Neural cell (in vitro differentiated cells): ENCODE measurements at regions not wholly inside any gene's neighbourhood (a gene's known extent, or its start where the extent isn't known, plus 50 kb on each side); places are given as distances from the start of the nearest gene placed in this dataset.

Source experiments
- H2AFZ ChIP-seq: fragments of 200-600, 300-800 bp; sonication (generic), shearing (Covaris generic); 2 replicates; pipeline ENCODE4 v1.6.0; 2014; ENCODE audit warnings: low read depth, mild to moderate bottlenecking, antibody characterized with exemption, low read length, moderate library complexity
- H3F3A ChIP-seq: fragments of 200-600 bp; shearing (Covaris generic); 2 replicates; pipeline ENCODE4 v1.6.1; 2016; ENCODE audit warnings: mild to moderate bottlenecking, moderate library complexity, mixed read lengths, antibody characterized with exemption, low read length; ENCODE audit not compliant: insufficient read depth, poor library complexity, severe bottlenecking
- H3K27ac ChIP-seq: fragments of 200-600, 300-800 bp; sonication (generic), shearing (Covaris generic); 2 replicates; pipeline ENCODE4 v1.5.1; 2014; ENCODE audit warnings: mild to moderate bottlenecking, low read length, moderate library complexity
- H3K27me3 ChIP-seq: fragments of 300-800, 200-600 bp; sonication (generic), shearing (Covaris generic); 2 replicates; pipeline ENCODE4 v1.6.0; 2014; ENCODE audit warnings: mild to moderate bottlenecking, low read depth, low read length, moderate library complexity; ENCODE audit not compliant: insufficient read depth
- H3K36me3 ChIP-seq: fragments of 300-800, 200-600 bp; sonication (generic), shearing (Covaris generic); 2 replicates; pipeline ENCODE4 v1.5.1; 2014; ENCODE audit warnings: mild to moderate bottlenecking, antibody characterized with exemption, low read length, moderate library complexity; ENCODE audit not compliant: insufficient read depth
- H3K4me2 ChIP-seq: fragments of 300-800, 200-600 bp; sonication (generic), shearing (Covaris generic); 2 replicates; pipeline ENCODE4 v1.6.0; 2014; ENCODE audit warnings: mild to moderate bottlenecking, low read length
- H3K4me3 ChIP-seq: fragments of 300-800, 200-600 bp; sonication (generic), shearing (Covaris generic); 2 replicates; pipeline ENCODE4 v1.5.1; 2014; ENCODE audit warnings: mild to moderate bottlenecking, low read length, moderate library complexity
- H3K79me2 ChIP-seq: fragments of 200-600 bp; shearing (Covaris generic); replicated peaks from 2 replicates; pipeline ENCODE4 v1.6.0; 2014; ENCODE audit warnings: mild to moderate bottlenecking, low read length, moderate library complexity; ENCODE audit not compliant: insufficient read depth
- H3K9ac ChIP-seq: fragments of 300-800, 200-600 bp; sonication (generic), shearing (Covaris generic); 2 replicates; pipeline ENCODE4 v1.6.1; 2016; ENCODE audit warnings: mild to moderate bottlenecking, low read length, mixed read lengths
- H3K9me2 ChIP-seq: fragments of 200-600 bp; shearing (Covaris generic); 2 replicates; pipeline ENCODE4 v1.6.1; 2016; ENCODE audit warnings: mild to moderate bottlenecking, low read length, mixed read lengths; ENCODE audit not compliant: insufficient read depth
- H3K9me3 ChIP-seq: fragments of 200-600, 300-800 bp; sonication (generic), shearing (Covaris generic); 2 replicates; pipeline ENCODE4 v1.6.1; 2016; ENCODE audit warnings: mild to moderate bottlenecking, mixed run types, low read length, moderate library complexity, mixed read lengths
- H4K20me1 ChIP-seq: fragments of 200-600 bp; shearing (Covaris generic); 2 replicates; pipeline ENCODE4 v1.6.1; 2016; ENCODE audit warnings: mild to moderate bottlenecking, mixed run types; ENCODE audit not compliant: insufficient read depth
- CTCF ChIP-seq: fragments of 450-650 bp; IDR thresholded peaks from 2 replicates; pipeline ENCODE4 v1.5.1; 2014; ENCODE audit warnings: antibody characterized with exemption, mild to moderate bottlenecking, moderate library complexity; ENCODE audit not compliant: poor library complexity, severe bottlenecking
- EP300 ChIP-seq: fragments of 450-650 bp; conservative IDR thresholded peaks from 2 replicates; pipeline ENCODE4 v1.6.1; 2014; ENCODE audit warnings: antibody characterized with exemption, mild to moderate bottlenecking, moderate library complexity; ENCODE audit not compliant: poor library complexity, severe bottlenecking
- EZH2 ChIP-seq: fragments of 200-600, 300-800 bp; shearing (Covaris generic), sonication (generic); IDR thresholded peaks from 2 replicates; pipeline ENCODE4 v1.6.1; 2014; ENCODE audit warnings: antibody characterized with exemption, low read length, borderline replicate concordance, mild to moderate bottlenecking; ENCODE audit not compliant: insufficient read depth, poor library complexity, severe bottlenecking
- MXI1 ChIP-seq: fragments of 450-650 bp; conservative IDR thresholded peaks from 2 replicates; pipeline ENCODE4 v1.6.1; 2014; ENCODE audit warnings: antibody characterized with exemption, mild to moderate bottlenecking; ENCODE audit not compliant: poor library complexity, severe bottlenecking
- POLR2AphosphoS5 ChIP-seq: IDR thresholded peaks from 2 replicates; pipeline ENCODE4 v1.6.1; 2012
- RAD21 ChIP-seq: fragments of 450-650 bp; conservative IDR thresholded peaks from 2 replicates; pipeline ENCODE4 v1.6.1; 2014; ENCODE audit warnings: antibody characterized with exemption, mild to moderate bottlenecking, moderate library complexity
- REST ChIP-seq: IDR thresholded peaks from 2 replicates; pipeline ENCODE4 v1.6.1; 2012; ENCODE audit warnings: borderline replicate concordance
- SMC3 ChIP-seq: fragments of 450-650 bp; conservative IDR thresholded peaks from 2 replicates; pipeline ENCODE4 v1.6.1; 2014; ENCODE audit warnings: antibody characterized with exemption, mild to moderate bottlenecking, moderate library complexity; ENCODE audit not compliant: poor library complexity
- TAF1 ChIP-seq: IDR thresholded peaks from 2 replicates; pipeline ENCODE4 v1.6.1; 2012; ENCODE audit warnings: low read depth

GRCh38 chr9:91154686-91155085, 207.0 kb downstream of the AUH start:
- Histone ChIP-seq H3F3A (no peaks in the 10 kb centered on the region), H3K9me3 (no peaks in the 10 kb centered on the region), H3K79me2 (no peaks in the 10 kb centered on the region), H3K36me3 (no peaks in the 10 kb centered on the region), H3K27me3 (no peaks in the 10 kb centered on the region), H3K9ac (no peak overlapping the region), H3K9me2 (no peaks in the 10 kb centered on the region), H4K20me1 (no peaks in the 10 kb centered on the region), H3K27ac (no peak overlapping the region), H2AFZ (no peak overlapping the region), H3K4me2 (no peak overlapping the region), H3K4me3 (no peak overlapping the region)
- TF ChIP-seq CTCF (no peak), SMC3 (no peak), RAD21 (no peak)

GRCh38 chr9:91155181-91155580, 206.5 kb downstream of the AUH start:
- no peak overlapping the region for H3K27ac ChIP-seq
- H3K4me2 ChIP-seq: no peak overlapping the region
- H2AFZ ChIP-seq: no peak overlapping the region
- H3K79me2 ChIP-seq: no peaks in the 10 kb centered on the region
- H3K9me3 ChIP-seq: no peaks in the 10 kb centered on the region
- H3K9me2 ChIP-seq: no peaks in the 10 kb centered on the region
- TF ChIP-seq MXI1 (no peak), REST (no peak), EZH2 (no peak), POLR2AphosphoS5 (no peak), RAD21 (no peak), TAF1 (no peak), CTCF (no peak), SMC3 (no peak), EP300 (no peak)
- H3F3A ChIP-seq: no peaks in the 10 kb centered on the region
- H3K4me3 ChIP-seq: no peak overlapping the region
- H3K9ac ChIP-seq: no peak overlapping the region
- no peaks in the 10 kb centered on the region for H3K36me3 ChIP-seq
- H3K27me3 ChIP-seq: no peaks in the 10 kb centered on the region
- no peaks in the 10 kb centered on the region for H4K20me1 ChIP-seq
